ENCODE measurements at regions not wholly inside any gene's neighbourhood (a gene's known extent, or its start where the extent isn't known, plus 50 kb on each side); places are given as distances from the start of the nearest gene placed in this dataset.
A peak's percentile ranks its signal among the peaks of the same experiment; 100 is the strongest.
"Not testable (repeated sequence)": the region's sequence is repeated elsewhere in the genome, so short reads cannot be mapped to it uniquely, and the experiment has no call there.

GRCh38 chr2:111430817-111431661 is 310.3 kb downstream of the BCL2L11 start:
- H3K4me3 ChIP-seq (ENCODE audit: low read length, poor library complexity, severe bottlenecking); H3K9ac ChIP-seq (ENCODE audit: low read depth, low read length, poor library complexity, severe bottlenecking); H3K9me2 ChIP-seq (replicated peaks; ENCODE audit: low read depth, low read length); H3K27me3 ChIP-seq (ENCODE audit: insufficient read depth, low read length, poor library complexity, severe bottlenecking); H4K20me1 ChIP-seq (ENCODE audit: insufficient read depth, low read length, poor library complexity, severe bottlenecking); H3K9me3 ChIP-seq (ENCODE audit: insufficient read depth, low read depth, low read length); H2AFZ ChIP-seq (ENCODE audit: low read length); H3K79me2 ChIP-seq (ENCODE audit: insufficient read depth, low read length); H3K4me2 ChIP-seq (ENCODE audit: low read depth, low read length, poor library complexity, severe bottlenecking); H3K4me1 ChIP-seq (ENCODE audit: insufficient read depth, low read length, poor library complexity, severe bottlenecking); H3K36me3 ChIP-seq (ENCODE audit: insufficient read depth, low read length); H3F3A ChIP-seq (ENCODE audit: low read depth): not testable (repeated sequence)

GRCh38 chr2:111432423-111432822 is 311.7 kb downstream of the BCL2L11 start:
- H3K9me2 ChIP-seq (replicated peaks; ENCODE audit: low read depth, low read length); H3K4me3 ChIP-seq (ENCODE audit: low read length, poor library complexity, severe bottlenecking); H3F3A ChIP-seq (ENCODE audit: low read depth): not testable (repeated sequence)

GRCh38 chr2:111432916-111433499 is 312.3 kb downstream of the BCL2L11 start:
- H3K79me2 ChIP-seq (ENCODE audit: insufficient read depth, low read length); H3K4me2 ChIP-seq (ENCODE audit: low read depth, low read length, poor library complexity, severe bottlenecking): not testable (repeated sequence)

More at GRCh38 chr2:111432423-111432822, 311.7 kb downstream of the BCL2L11 start:
- H3K9me3 ChIP-seq (ENCODE audit: insufficient read depth, low read depth, low read length); H2AFZ ChIP-seq (ENCODE audit: low read length); H3K9ac ChIP-seq (ENCODE audit: low read depth, low read length, poor library complexity, severe bottlenecking); H4K20me1 ChIP-seq (ENCODE audit: insufficient read depth, low read length, poor library complexity, severe bottlenecking); H3K36me3 ChIP-seq (ENCODE audit: insufficient read depth, low read length); H3K79me2 ChIP-seq (ENCODE audit: insufficient read depth, low read length); H3K4me1 ChIP-seq (ENCODE audit: insufficient read depth, low read length, poor library complexity, severe bottlenecking); H3K27me3 ChIP-seq (ENCODE audit: insufficient read depth, low read length, poor library complexity, severe bottlenecking): not testable (repeated sequence)
- peak overlapping the region; percentile 34 for H3K4me2 ChIP-seq (ENCODE audit: low read depth, low read length, poor library complexity, severe bottlenecking)

GRCh38 chr2:111433892-111434607 is 313.3 kb downstream of the BCL2L11 start:
- not testable (repeated sequence) for H3K9ac ChIP-seq (ENCODE audit: low read depth, low read length, poor library complexity, severe bottlenecking); H3K9me2 ChIP-seq (replicated peaks; ENCODE audit: low read depth, low read length); H3K36me3 ChIP-seq (ENCODE audit: insufficient read depth, low read length); H3K79me2 ChIP-seq (ENCODE audit: insufficient read depth, low read length); H3K4me1 ChIP-seq (ENCODE audit: insufficient read depth, low read length, poor library complexity, severe bottlenecking); H3K27me3 ChIP-seq (ENCODE audit: insufficient read depth, low read length, poor library complexity, severe bottlenecking); H3K4me2 ChIP-seq (ENCODE audit: low read depth, low read length, poor library complexity, severe bottlenecking); H3F3A ChIP-seq (ENCODE audit: low read depth); H3K4me3 ChIP-seq (ENCODE audit: low read length, poor library complexity, severe bottlenecking); H4K20me1 ChIP-seq (ENCODE audit: insufficient read depth, low read length, poor library complexity, severe bottlenecking); H3K9me3 ChIP-seq (ENCODE audit: insufficient read depth, low read depth, low read length); H2AFZ ChIP-seq (ENCODE audit: low read length)

More at GRCh38 chr2:111432916-111433499, 312.3 kb downstream of the BCL2L11 start:
- H3K9me3 ChIP-seq (ENCODE audit: insufficient read depth, low read depth, low read length); H3K9ac ChIP-seq (ENCODE audit: low read depth, low read length, poor library complexity, severe bottlenecking); H3F3A ChIP-seq (ENCODE audit: low read depth); H3K27me3 ChIP-seq (ENCODE audit: insufficient read depth, low read length, poor library complexity, severe bottlenecking); H3K4me1 ChIP-seq (ENCODE audit: insufficient read depth, low read length, poor library complexity, severe bottlenecking); H2AFZ ChIP-seq (ENCODE audit: low read length); H3K4me3 ChIP-seq (ENCODE audit: low read length, poor library complexity, severe bottlenecking); H3K36me3 ChIP-seq (ENCODE audit: insufficient read depth, low read length); H4K20me1 ChIP-seq (ENCODE audit: insufficient read depth, low read length, poor library complexity, severe bottlenecking); H3K9me2 ChIP-seq (replicated peaks; ENCODE audit: low read depth, low read length): not testable (repeated sequence)

- H3F3A ChIP-seq (ENCODE audit: low read depth); H3K9me2 ChIP-seq (replicated peaks; ENCODE audit: low read depth, low read length); H2AFZ ChIP-seq (ENCODE audit: low read length); H3K9me3 ChIP-seq (ENCODE audit: insufficient read depth, low read depth, low read length); H4K20me1 ChIP-seq (ENCODE audit: insufficient read depth, low read length, poor library complexity, severe bottlenecking); H3K4me2 ChIP-seq (ENCODE audit: low read depth, low read length, poor library complexity, severe bottlenecking); H3K4me3 ChIP-seq (ENCODE audit: low read length, poor library complexity, severe bottlenecking); H3K27me3 ChIP-seq (ENCODE audit: insufficient read depth, low read length, poor library complexity, severe bottlenecking); H3K4me1 ChIP-seq (ENCODE audit: insufficient read depth, low read length, poor library complexity, severe bottlenecking); H3K9ac ChIP-seq (ENCODE audit: low read depth, low read length, poor library complexity, severe bottlenecking); H3K79me2 ChIP-seq (ENCODE audit: insufficient read depth, low read length); H3K36me3 ChIP-seq (ENCODE audit: insufficient read depth, low read length): not testable (repeated sequence)
Observed at GRCh38 chr2:111434608-111434939, 313.9 kb downstream of the BCL2L11 start.

- not testable (repeated sequence) for H3K79me2 ChIP-seq (ENCODE audit: insufficient read depth, low read length); H3K27me3 ChIP-seq (ENCODE audit: insufficient read depth, low read length, poor library complexity, severe bottlenecking); H4K20me1 ChIP-seq (ENCODE audit: insufficient read depth, low read length, poor library complexity, severe bottlenecking); H3K9ac ChIP-seq (ENCODE audit: low read depth, low read length, poor library complexity, severe bottlenecking); H3K9me2 ChIP-seq (replicated peaks; ENCODE audit: low read depth, low read length); H3K4me3 ChIP-seq (ENCODE audit: low read length, poor library complexity, severe bottlenecking); H3K36me3 ChIP-seq (ENCODE audit: insufficient read depth, low read length); H3F3A ChIP-seq (ENCODE audit: low read depth); H3K9me3 ChIP-seq (ENCODE audit: insufficient read depth, low read depth, low read length); H3K4me2 ChIP-seq (ENCODE audit: low read depth, low read length, poor library complexity, severe bottlenecking); H2AFZ ChIP-seq (ENCODE audit: low read length); H3K4me1 ChIP-seq (ENCODE audit: insufficient read depth, low read length, poor library complexity, severe bottlenecking)
Observed at GRCh38 chr2:111435553-111436310, 315.0 kb downstream of the BCL2L11 start.

- H3K79me2 ChIP-seq (ENCODE audit: insufficient read depth, low read length) = not testable (repeated sequence)
Observed at GRCh38 chr2:111436411-111436810, 315.7 kb downstream of the BCL2L11 start.

More at GRCh38 chr2:111436411-111436810, 315.7 kb downstream of the BCL2L11 start:
- H3K9me3 ChIP-seq (ENCODE audit: insufficient read depth, low read depth, low read length); H3K4me2 ChIP-seq (ENCODE audit: low read depth, low read length, poor library complexity, severe bottlenecking); H3K9ac ChIP-seq (ENCODE audit: low read depth, low read length, poor library complexity, severe bottlenecking); H2AFZ ChIP-seq (ENCODE audit: low read length); H4K20me1 ChIP-seq (ENCODE audit: insufficient read depth, low read length, poor library complexity, severe bottlenecking); H3K9me2 ChIP-seq (replicated peaks; ENCODE audit: low read depth, low read length); H3K4me1 ChIP-seq (ENCODE audit: insufficient read depth, low read length, poor library complexity, severe bottlenecking); H3K4me3 ChIP-seq (ENCODE audit: low read length, poor library complexity, severe bottlenecking); H3K27me3 ChIP-seq (ENCODE audit: insufficient read depth, low read length, poor library complexity, severe bottlenecking); H3K36me3 ChIP-seq (ENCODE audit: insufficient read depth, low read length); H3F3A ChIP-seq (ENCODE audit: low read depth): not testable (repeated sequence)
